ENCODE measurements at regions not wholly inside any gene's neighbourhood (a gene's known extent, or its start where the extent isn't known, plus 50 kb on each side); places are given as distances from the start of the nearest gene placed in this dataset.

DNA sequence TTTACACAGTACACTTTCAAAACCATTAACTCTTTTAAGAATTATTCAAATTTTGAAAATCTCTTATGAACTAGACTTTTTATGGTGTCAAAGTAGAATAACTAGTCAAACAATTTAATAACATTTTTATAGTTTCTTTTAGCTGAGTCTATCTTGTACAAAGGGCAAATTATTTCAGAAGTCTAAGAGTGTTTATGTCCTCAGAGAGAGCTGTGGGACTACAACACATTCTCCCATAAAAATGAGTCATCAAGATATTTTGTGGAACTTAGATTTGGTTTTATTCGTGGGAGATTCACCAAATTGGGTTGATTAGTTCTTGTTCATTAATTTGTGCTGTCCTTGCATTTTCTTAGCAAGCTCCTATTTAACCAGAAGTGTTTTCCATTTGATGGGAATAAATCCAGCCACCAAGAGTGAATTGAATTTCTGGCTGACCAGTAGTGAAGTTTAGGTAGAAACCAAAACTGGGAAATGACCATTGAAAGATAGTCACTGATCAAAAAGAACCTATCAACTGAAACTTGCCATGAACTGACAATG lies 291.0 kb downstream of the DLEU7 start:
- Histone ChIP-seq H3K4me3 (ENCODE audit: low read depth, low read length) (no peak overlapping the region), H3K9ac (ENCODE audit: low read depth, low read length) (no peak overlapping the region), H3K9me3 (ENCODE audit: control insufficient read depth, insufficient read depth, low read length) (no peaks in the 10 kb centered on the region), H3K27me3 (ENCODE audit: control insufficient read depth, insufficient read depth, low read length) (no peaks in the 10 kb centered on the region), H3K4me1 (ENCODE audit: control insufficient read depth, insufficient read depth, low read length) (peaks cover 2% of the 10 kb centered on the region), H3K36me3 (ENCODE audit: control insufficient read depth, insufficient read depth, low read length) (no peaks in the 10 kb centered on the region)

GRCh38 chr13:50561739-50562138 lies 281.8 kb downstream of the DLEU7 start:
- H3K36me3 ChIP-seq (ENCODE audit: control insufficient read depth, insufficient read depth, low read length), result no peaks in the 10 kb centered on the region
- no peaks in the 10 kb centered on the region for H3K9me3 ChIP-seq (ENCODE audit: control insufficient read depth, insufficient read depth, low read length)
- H3K9ac ChIP-seq (ENCODE audit: low read depth, low read length), result no peak overlapping the region
- no peaks in the 10 kb centered on the region for H3K4me1 ChIP-seq (ENCODE audit: control insufficient read depth, insufficient read depth, low read length)
- no peak overlapping the region for H3K4me3 ChIP-seq (ENCODE audit: low read depth, low read length)
- H3K27me3 ChIP-seq (ENCODE audit: control insufficient read depth, insufficient read depth, low read length), result no peaks in the 10 kb centered on the region

- no peaks in the 10 kb centered on the region for H3K27me3 ChIP-seq (ENCODE audit: control insufficient read depth, insufficient read depth, low read length)
- no peak overlapping the region for H3K9ac ChIP-seq (ENCODE audit: low read depth, low read length)
- no peaks in the 10 kb centered on the region for H3K9me3 ChIP-seq (ENCODE audit: control insufficient read depth, insufficient read depth, low read length)
- no peaks in the 10 kb centered on the region for H3K36me3 ChIP-seq (ENCODE audit: control insufficient read depth, insufficient read depth, low read length)
- no peaks in the 10 kb centered on the region for H3K4me1 ChIP-seq (ENCODE audit: control insufficient read depth, insufficient read depth, low read length)
- no peak overlapping the region for H3K4me3 ChIP-seq (ENCODE audit: low read depth, low read length)
These were observed 276.8 kb downstream of the DLEU7 start for GRCh38 chr13:50566646-50567045.

- Histone ChIP-seq H3K36me3 (ENCODE audit: control insufficient read depth, insufficient read depth, low read length) (no peaks in the 10 kb centered on the region), H3K9ac (ENCODE audit: low read depth, low read length) (no peak overlapping the region), H3K9me3 (ENCODE audit: control insufficient read depth, insufficient read depth, low read length) (no peaks in the 10 kb centered on the region), H3K4me1 (ENCODE audit: control insufficient read depth, insufficient read depth, low read length) (no peaks in the 10 kb centered on the region), H3K27me3 (ENCODE audit: control insufficient read depth, insufficient read depth, low read length) (no peaks in the 10 kb centered on the region), H3K4me3 (ENCODE audit: low read depth, low read length) (no peak overlapping the region)
These were observed 271.4 kb downstream of the DLEU7 start for GRCh38 chr13:50572129-50572528.

DNA sequence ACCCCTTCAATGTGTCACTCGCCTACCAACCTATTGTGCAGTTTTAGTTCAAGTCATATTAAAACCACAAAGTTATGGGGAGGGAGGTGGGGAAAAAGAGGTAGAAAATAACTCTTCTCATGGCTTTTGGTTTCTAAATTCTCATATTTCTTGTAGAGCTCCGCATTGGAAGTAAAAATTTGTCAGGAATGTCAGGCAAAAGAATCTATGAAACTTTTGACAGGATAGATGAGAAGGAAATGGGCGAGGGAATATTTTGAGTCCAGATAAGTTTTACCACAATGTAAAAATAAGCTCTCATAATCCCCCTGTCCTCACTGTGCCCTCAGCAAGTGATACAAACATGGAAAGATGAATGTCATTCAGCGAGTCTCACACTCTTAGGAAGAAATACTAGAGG lies 270.4 kb downstream of the DLEU7 start:
- H3K4me3 ChIP-seq (ENCODE audit: low read depth, low read length), result no peak overlapping the region
- no peaks in the 10 kb centered on the region for H3K9me3 ChIP-seq (ENCODE audit: control insufficient read depth, insufficient read depth, low read length)
- H3K9ac ChIP-seq (ENCODE audit: low read depth, low read length), result no peak overlapping the region
- H3K36me3 ChIP-seq (ENCODE audit: control insufficient read depth, insufficient read depth, low read length), result no peaks in the 10 kb centered on the region
- no peaks in the 10 kb centered on the region for H3K27me3 ChIP-seq (ENCODE audit: control insufficient read depth, insufficient read depth, low read length)
- no peaks in the 10 kb centered on the region for H3K4me1 ChIP-seq (ENCODE audit: control insufficient read depth, insufficient read depth, low read length)

GRCh38 chr13:50574731-50575130 lies 268.8 kb downstream of the DLEU7 start:
- no peaks in the 10 kb centered on the region for H3K4me1 ChIP-seq (ENCODE audit: control insufficient read depth, insufficient read depth, low read length)
- H3K36me3 ChIP-seq (ENCODE audit: control insufficient read depth, insufficient read depth, low read length), result no peaks in the 10 kb centered on the region
- no peak overlapping the region for H3K4me3 ChIP-seq (ENCODE audit: low read depth, low read length)
- no peak overlapping the region for H3K9ac ChIP-seq (ENCODE audit: low read depth, low read length)
- no peaks in the 10 kb centered on the region for H3K9me3 ChIP-seq (ENCODE audit: control insufficient read depth, insufficient read depth, low read length)
- H3K27me3 ChIP-seq (ENCODE audit: control insufficient read depth, insufficient read depth, low read length), result no peaks in the 10 kb centered on the region

DNA sequence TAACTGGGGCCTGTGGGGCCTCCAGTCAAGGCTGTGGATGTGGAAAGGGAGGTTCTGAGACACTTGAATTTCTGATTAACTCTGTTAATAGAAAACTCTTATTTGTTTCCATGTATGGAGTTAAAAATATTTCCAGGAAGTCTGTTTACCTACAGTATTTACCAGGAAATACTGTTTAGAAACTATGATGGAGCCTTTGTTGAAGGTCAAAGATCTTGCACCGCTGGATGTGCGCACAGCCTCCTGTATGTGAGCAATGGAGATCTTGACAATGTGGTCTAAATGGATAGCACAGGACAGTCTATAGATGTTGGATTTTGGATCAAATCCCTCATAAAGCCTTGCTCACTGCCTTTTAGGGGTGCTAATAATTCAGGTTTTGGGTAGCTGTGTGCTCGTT lies 268.4 kb downstream of the DLEU7 start:
- H3K9ac ChIP-seq (ENCODE audit: low read depth, low read length), result no peak overlapping the region
- H3K36me3 ChIP-seq (ENCODE audit: control insufficient read depth, insufficient read depth, low read length), result no peaks in the 10 kb centered on the region
- H3K4me3 ChIP-seq (ENCODE audit: low read depth, low read length), result no peak overlapping the region
- no peaks in the 10 kb centered on the region for H3K9me3 ChIP-seq (ENCODE audit: control insufficient read depth, insufficient read depth, low read length)
- H3K4me1 ChIP-seq (ENCODE audit: control insufficient read depth, insufficient read depth, low read length), result no peaks in the 10 kb centered on the region
- no peaks in the 10 kb centered on the region for H3K27me3 ChIP-seq (ENCODE audit: control insufficient read depth, insufficient read depth, low read length)

GRCh38 chr13:50576156-50576555 lies 267.3 kb downstream of the DLEU7 start:
- no peaks in the 10 kb centered on the region for H3K27me3 ChIP-seq (ENCODE audit: control insufficient read depth, insufficient read depth, low read length)
- H3K4me3 ChIP-seq (ENCODE audit: low read depth, low read length), result no peak overlapping the region

GRCh38 chr13:50577806-50578205 lies 265.7 kb downstream of the DLEU7 start:
- H3K36me3 ChIP-seq (ENCODE audit: control insufficient read depth, insufficient read depth, low read length), result no peaks in the 10 kb centered on the region
- H3K27me3 ChIP-seq (ENCODE audit: control insufficient read depth, insufficient read depth, low read length), result no peaks in the 10 kb centered on the region
- no peaks in the 10 kb centered on the region for H3K4me1 ChIP-seq (ENCODE audit: control insufficient read depth, insufficient read depth, low read length)
- H3K9me3 ChIP-seq (ENCODE audit: control insufficient read depth, insufficient read depth, low read length), result no peaks in the 10 kb centered on the region
- H3K4me3 ChIP-seq (ENCODE audit: low read depth, low read length), result no peak overlapping the region
- H3K9ac ChIP-seq (ENCODE audit: low read depth, low read length), result no peak overlapping the region

More at GRCh38 chr13:50576156-50576555, 267.3 kb downstream of the DLEU7 start:
- no peaks in the 10 kb centered on the region for H3K9me3 ChIP-seq (ENCODE audit: control insufficient read depth, insufficient read depth, low read length)
- H3K4me1 ChIP-seq (ENCODE audit: control insufficient read depth, insufficient read depth, low read length), result no peaks in the 10 kb centered on the region
- H3K36me3 ChIP-seq (ENCODE audit: control insufficient read depth, insufficient read depth, low read length), result no peaks in the 10 kb centered on the region
- H3K9ac ChIP-seq (ENCODE audit: low read depth, low read length), result no peak overlapping the region

- Histone ChIP-seq H3K4me1 (ENCODE audit: control insufficient read depth, insufficient read depth, low read length) (no peaks in the 10 kb centered on the region), H3K9me3 (ENCODE audit: control insufficient read depth, insufficient read depth, low read length) (no peaks in the 10 kb centered on the region), H3K9ac (ENCODE audit: low read depth, low read length) (no peak overlapping the region), H3K36me3 (ENCODE audit: control insufficient read depth, insufficient read depth, low read length) (no peaks in the 10 kb centered on the region), H3K27me3 (ENCODE audit: control insufficient read depth, insufficient read depth, low read length) (no peaks in the 10 kb centered on the region), H3K4me3 (ENCODE audit: low read depth, low read length) (no peak overlapping the region)
These were observed 262.7 kb downstream of the DLEU7 start for GRCh38 chr13:50580684-50581305.

DNA sequence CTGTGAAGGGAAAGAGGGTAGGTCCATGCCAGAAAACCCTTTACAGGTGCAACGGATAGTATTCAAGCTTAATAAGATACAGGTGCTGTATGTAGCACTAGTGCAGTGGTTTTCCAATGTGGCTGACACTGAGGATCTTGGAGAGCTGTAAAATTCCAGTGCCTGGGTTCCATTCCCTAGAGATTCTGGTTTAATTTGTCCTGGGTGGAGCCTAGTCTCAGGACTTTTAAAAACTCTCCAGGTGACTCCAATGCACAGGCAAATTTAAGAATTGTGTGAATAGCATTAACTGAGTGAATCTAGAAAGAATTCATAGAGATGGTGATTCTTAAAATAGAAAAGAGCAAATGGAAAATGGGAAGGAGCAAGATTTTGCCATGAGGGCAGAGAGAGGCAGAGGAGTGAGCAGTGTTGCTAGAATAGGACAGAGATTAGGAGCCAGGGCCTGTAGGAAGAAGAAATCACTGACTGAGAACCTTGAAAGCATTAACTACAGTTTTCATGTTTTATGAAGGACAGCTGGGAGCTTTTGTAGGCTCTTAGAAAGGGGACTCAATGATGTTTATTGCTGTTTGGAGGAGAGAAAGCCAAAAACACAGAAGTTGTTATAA lies 261.8 kb downstream of the DLEU7 start:
- Histone ChIP-seq H3K4me1 (ENCODE audit: control insufficient read depth, insufficient read depth, low read length) (no peaks in the 10 kb centered on the region), H3K27me3 (ENCODE audit: control insufficient read depth, insufficient read depth, low read length) (no peaks in the 10 kb centered on the region), H3K36me3 (ENCODE audit: control insufficient read depth, insufficient read depth, low read length) (no peaks in the 10 kb centered on the region), H3K9me3 (ENCODE audit: control insufficient read depth, insufficient read depth, low read length) (no peaks in the 10 kb centered on the region), H3K4me3 (ENCODE audit: low read depth, low read length) (no peak overlapping the region), H3K9ac (ENCODE audit: low read depth, low read length) (no peak overlapping the region)

DNA sequence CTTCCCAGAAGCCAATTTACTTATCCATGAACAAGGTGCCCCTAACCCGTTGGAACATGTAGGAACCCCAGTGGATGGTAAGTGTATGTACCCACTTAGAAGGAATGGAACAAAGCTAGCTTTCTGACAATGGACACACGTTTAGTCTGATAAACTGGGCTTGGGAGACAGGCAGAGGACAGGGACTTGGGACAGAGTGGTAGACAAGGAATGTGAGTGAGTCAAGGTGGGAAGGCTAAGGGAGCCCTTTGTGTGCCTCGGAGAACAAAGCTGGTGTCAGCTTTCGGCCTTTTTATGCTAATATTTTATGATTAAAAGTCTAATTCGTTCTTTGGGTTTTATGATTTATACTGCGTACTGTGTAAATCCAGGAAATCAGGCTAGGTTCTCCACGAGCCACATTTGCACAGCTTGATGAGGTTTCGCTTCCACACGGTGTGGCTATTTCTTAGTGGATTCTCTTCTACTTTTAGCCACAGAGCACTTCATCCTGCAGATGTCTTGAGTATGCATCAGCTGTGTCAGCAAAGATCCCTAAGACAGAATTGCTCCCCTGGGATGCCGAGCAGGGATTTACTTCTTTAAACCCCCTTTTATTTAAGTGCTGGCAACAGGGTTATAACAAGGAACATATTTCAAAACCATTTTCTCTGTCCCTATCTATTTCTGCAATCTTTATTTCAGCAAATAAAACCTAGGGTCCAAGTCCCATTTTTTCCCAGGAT lies 258.5 kb downstream of the DLEU7 start:
- H3K27me3 ChIP-seq (ENCODE audit: control insufficient read depth, insufficient read depth, low read length), result no peaks in the 10 kb centered on the region
- H3K36me3 ChIP-seq (ENCODE audit: control insufficient read depth, insufficient read depth, low read length), result no peaks in the 10 kb centered on the region
- H3K4me3 ChIP-seq (ENCODE audit: low read depth, low read length), result no peak overlapping the region
- peaks cover 2% of the 10 kb centered on the region for H3K4me1 ChIP-seq (ENCODE audit: control insufficient read depth, insufficient read depth, low read length)
- H3K9ac ChIP-seq (ENCODE audit: low read depth, low read length), result no peak overlapping the region
- H3K9me3 ChIP-seq (ENCODE audit: control insufficient read depth, insufficient read depth, low read length), result no peaks in the 10 kb centered on the region

Data from iPS-15b (cell line).